WTC11 (cell line): ENCODE measurements at regions not wholly inside any gene's neighbourhood (a gene's known extent, or its start where the extent isn't known, plus 50 kb on each side); places are given as distances from the start of the nearest gene placed in this dataset.
A peak's percentile ranks its signal among the peaks of the same experiment; 100 is the strongest.

Experiments used
- ATAC-seq: fragments of 200-7000 bp; cut with Tn5 transposase; 2 replicates; pipeline ENCODE4 v1.10.0; 2021; ENCODE audit warnings: mild to moderate bottlenecking, moderate library complexity
- CTCF ChIA-PET: fragments of 300-600 bp; sonication (Branson Sonifier 250); formaldehyde crosslinking; loops from one replicate; lab custom pipeline; 2021; ENCODE audit warnings: antibody characterized with exemption; lab: Charles Lee
- POLR2A ChIA-PET: fragments of 350-600 bp; sonication (Branson Sonifier 250); formaldehyde crosslinking; loops from one replicate; lab custom pipeline; 2021; ENCODE audit warnings: antibody characterized with exemption; lab: Charles Lee
- DNase-seq: peaks from one replicate; pipeline ENCODE4 v3.0.0; 2021; ENCODE audit warnings: low spot score
- H3K27ac Mint-ChIP-seq: 2 replicates; pipeline ENCODE4 v1.8.0; 2021; ENCODE audit warnings: mixed read lengths
- H3K27me3 Mint-ChIP-seq: 2 replicates; pipeline ENCODE4 v1.8.0; 2021; ENCODE audit warnings: low read depth, mild to moderate bottlenecking, moderate library complexity, mixed read lengths
- H3K36me3 Mint-ChIP-seq: 2 replicates; pipeline ENCODE4 v1.8.0; 2021; ENCODE audit warnings: mixed read lengths
- H3K4me1 Mint-ChIP-seq: 2 replicates; pipeline ENCODE4 v1.8.0; 2022; ENCODE audit warnings: mixed read lengths
- H3K4me3 Mint-ChIP-seq: 2 replicates; pipeline ENCODE4 v1.8.0; 2021; ENCODE audit warnings: mild to moderate bottlenecking, moderate library complexity, mixed read lengths
- H3K9me3 Mint-ChIP-seq: 2 replicates; pipeline ENCODE4 v1.8.0; 2021; ENCODE audit warnings: mixed read lengths
- ATF1 ChIP-seq: sonication (generic); formaldehyde crosslinking; IDR thresholded peaks from 2 replicates; pipeline ENCODE4 v1.8.1; 2023; ENCODE audit warnings: mild to moderate bottlenecking, moderate library complexity, missing genetic modification reagents
- CBFB ChIP-seq: sonication (generic); formaldehyde crosslinking; IDR thresholded peaks from 2 replicates; pipeline ENCODE4 v1.8.1; 2022; ENCODE audit warnings: mild to moderate bottlenecking, low read depth, missing genetic modification reagents
- EMX1 ChIP-seq: fragments of 250-450 bp; sonication (Bioruptor Pico); IDR thresholded peaks from 2 replicates; pipeline ENCODE4 v1.8.0; 2021; ENCODE audit warnings: mild to moderate bottlenecking
- NR1H2 ChIP-seq: sonication (generic); formaldehyde crosslinking; IDR thresholded peaks from 2 replicates; pipeline ENCODE4 v1.9.0; 2021; ENCODE audit warnings: mild to moderate bottlenecking, moderate library complexity, missing genetic modification reagents
- PRRX2 ChIP-seq: fragments of 250-450 bp; sonication (Bioruptor Pico); IDR thresholded peaks from 2 replicates; pipeline ENCODE4 v1.8.0; 2021; ENCODE audit warnings: mild to moderate bottlenecking
- SMAD3 ChIP-seq: sonication (generic); formaldehyde crosslinking; IDR thresholded peaks from 2 replicates; pipeline ENCODE4 v1.8.0; 2022; ENCODE audit warnings: missing genetic modification reagents, mild to moderate bottlenecking, borderline replicate concordance
- SMAD4 ChIP-seq: sonication (generic); formaldehyde crosslinking; IDR thresholded peaks from 2 replicates; pipeline ENCODE4 v1.8.0; 2022; ENCODE audit warnings: mild to moderate bottlenecking, missing genetic modification reagents
- ZNF138 ChIP-seq: sonication (generic); formaldehyde crosslinking; conservative IDR thresholded peaks from 2 replicates; pipeline ENCODE4 v1.8.1; 2022; ENCODE audit warnings: mild to moderate bottlenecking, moderate library complexity, missing genetic modification reagents
- TF ChIP-seq, protein P1 (sequence below): sonication (generic); formaldehyde crosslinking; IDR thresholded peaks from 2 replicates; pipeline ENCODE4 v1.8.1; 2023; ENCODE audit warnings: mild to moderate bottlenecking, missing genetic modification reagents, borderline replicate concordance
- TF ChIP-seq, protein P2 (sequence below): fragments of 250-450 bp; sonication (Bioruptor Pico); conservative IDR thresholded peaks from 2 replicates; pipeline ENCODE4 v1.9.0; 2021; ENCODE audit warnings: mild to moderate bottlenecking
- TF ChIP-seq, protein P3 (sequence below): sonication (generic); formaldehyde crosslinking; IDR thresholded peaks from 2 replicates; pipeline ENCODE4 v1.8.1; 2023; ENCODE audit warnings: mild to moderate bottlenecking, missing genetic modification reagents, moderate library complexity
- TF ChIP-seq, protein P4 (sequence below): sonication (generic); formaldehyde crosslinking; IDR thresholded peaks from 2 replicates; pipeline ENCODE4 v1.8.1; 2022; ENCODE audit warnings: missing genetic modification reagents, borderline replicate concordance
- TF ChIP-seq, protein P5 (sequence below): sonication (generic); formaldehyde crosslinking; IDR thresholded peaks from 2 replicates; pipeline ENCODE4 v1.8.0; 2023; ENCODE audit warnings: mild to moderate bottlenecking, missing genetic modification reagents
- TF ChIP-seq, protein P6 (sequence below): sonication (generic); formaldehyde crosslinking; conservative IDR thresholded peaks from 2 replicates; pipeline ENCODE4 v1.8.1; 2022; ENCODE audit warnings: mild to moderate bottlenecking, missing genetic modification reagents
- TF ChIP-seq, protein P7 (sequence below): fragments of 200-600 bp; IDR thresholded peaks from 2 replicates; pipeline ENCODE4 v1.8.0; 2022; ENCODE audit warnings: antibody characterized with exemption

DNA sequence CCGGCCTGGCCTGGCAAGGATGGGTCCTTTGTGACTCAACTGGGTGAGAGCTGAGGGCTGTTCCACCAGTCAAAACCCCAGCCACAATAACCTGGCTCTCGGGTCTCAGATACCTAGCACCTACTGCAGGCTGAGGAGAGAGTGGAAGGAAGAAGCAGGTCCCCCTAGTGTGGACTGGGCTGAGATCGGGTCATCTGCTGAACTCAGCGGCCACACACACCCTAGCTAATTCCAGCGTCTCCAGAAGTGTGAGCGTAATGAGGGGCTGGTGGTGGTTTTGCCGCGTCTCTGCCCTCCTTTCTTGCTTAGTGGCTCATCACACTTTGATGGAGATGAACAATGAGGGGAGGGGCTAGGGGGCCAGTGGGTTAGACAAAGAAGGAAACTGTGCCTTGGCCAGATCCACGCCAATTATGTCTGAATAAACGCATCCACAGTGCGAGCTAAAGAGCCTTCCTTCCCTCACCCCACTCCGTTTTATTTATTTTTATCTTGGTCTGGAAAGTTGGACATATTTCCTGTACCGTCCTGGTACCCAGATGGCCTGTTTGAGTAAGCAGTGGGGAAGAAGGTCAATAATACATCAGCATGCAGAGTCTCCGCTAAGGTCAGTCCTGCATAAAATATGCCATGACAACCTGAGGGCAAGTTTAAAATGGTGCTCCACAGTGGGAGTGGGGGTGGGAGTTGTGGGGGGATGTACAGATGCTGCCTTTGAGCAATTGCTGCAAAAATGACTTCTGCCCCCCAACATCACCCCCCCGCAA is 370.0 kb downstream of the WDR72 start (continued):
- TF ChIP-seq, protein P1, sequence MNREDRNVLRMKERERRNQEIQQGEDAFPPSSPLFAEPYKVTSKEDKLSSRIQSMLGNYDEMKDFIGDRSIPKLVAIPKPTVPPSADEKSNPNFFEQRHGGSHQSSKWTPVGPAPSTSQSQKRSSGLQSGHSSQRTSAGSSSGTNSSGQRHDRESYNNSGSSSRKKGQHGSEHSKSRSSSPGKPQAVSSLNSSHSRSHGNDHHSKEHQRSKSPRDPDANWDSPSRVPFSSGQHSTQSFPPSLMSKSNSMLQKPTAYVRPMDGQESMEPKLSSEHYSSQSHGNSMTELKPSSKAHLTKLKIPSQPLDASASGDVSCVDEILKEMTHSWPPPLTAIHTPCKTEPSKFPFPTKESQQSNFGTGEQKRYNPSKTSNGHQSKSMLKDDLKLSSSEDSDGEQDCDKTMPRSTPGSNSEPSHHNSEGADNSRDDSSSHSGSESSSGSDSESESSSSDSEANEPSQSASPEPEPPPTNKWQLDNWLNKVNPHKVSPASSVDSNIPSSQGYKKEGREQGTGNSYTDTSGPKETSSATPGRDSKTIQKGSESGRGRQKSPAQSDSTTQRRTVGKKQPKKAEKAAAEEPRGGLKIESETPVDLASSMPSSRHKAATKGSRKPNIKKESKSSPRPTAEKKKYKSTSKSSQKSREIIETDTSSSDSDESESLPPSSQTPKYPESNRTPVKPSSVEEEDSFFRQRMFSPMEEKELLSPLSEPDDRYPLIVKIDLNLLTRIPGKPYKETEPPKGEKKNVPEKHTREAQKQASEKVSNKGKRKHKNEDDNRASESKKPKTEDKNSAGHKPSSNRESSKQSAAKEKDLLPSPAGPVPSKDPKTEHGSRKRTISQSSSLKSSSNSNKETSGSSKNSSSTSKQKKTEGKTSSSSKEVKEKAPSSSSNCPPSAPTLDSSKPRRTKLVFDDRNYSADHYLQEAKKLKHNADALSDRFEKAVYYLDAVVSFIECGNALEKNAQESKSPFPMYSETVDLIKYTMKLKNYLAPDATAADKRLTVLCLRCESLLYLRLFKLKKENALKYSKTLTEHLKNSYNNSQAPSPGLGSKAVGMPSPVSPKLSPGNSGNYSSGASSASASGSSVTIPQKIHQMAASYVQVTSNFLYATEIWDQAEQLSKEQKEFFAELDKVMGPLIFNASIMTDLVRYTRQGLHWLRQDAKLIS (CRISPR knock-in tag): no peak
- no peak for TF ChIP-seq ATF1 (CRISPR knock-in tag)
- TF ChIP-seq SMAD4 (CRISPR knock-in tag): no peak
- TF ChIP-seq NR1H2 (CRISPR knock-in tag): no peak
- TF ChIP-seq, protein P2, sequence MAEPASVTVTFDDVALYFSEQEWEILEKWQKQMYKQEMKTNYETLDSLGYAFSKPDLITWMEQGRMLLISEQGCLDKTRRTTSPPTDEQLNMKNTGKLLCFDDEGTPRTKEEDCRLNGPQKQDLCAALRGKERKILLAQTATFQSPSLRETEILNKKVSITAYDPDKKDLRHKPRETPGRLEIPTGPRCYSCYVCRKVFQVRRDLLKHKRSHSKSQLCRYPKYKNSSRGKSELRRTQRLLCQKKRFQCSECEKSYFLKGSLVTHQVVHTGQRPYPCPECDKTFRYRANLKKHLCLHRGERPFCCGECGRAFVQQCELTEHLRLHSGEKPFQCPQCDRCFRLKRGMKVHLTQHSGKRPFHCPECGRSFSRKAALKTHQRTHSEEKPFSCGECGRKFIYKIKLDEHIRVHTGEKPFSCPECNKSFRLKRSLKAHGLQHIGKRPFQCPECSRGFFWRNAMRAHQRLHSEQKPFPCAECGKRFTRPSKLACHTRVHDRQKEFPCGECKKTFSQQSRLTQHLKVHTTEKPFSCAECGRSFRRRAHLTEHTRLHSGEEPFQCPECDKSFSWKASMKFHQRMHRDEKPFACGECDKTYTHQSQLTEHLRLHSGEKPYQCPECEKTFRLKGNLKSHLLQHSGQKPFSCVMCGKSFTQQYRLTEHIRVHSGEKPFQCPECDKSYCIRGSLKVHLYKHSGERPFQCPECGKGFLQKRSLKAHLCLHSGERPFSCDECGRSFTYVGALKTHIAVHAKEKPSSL (CRISPR knock-in tag): no peak
- TF ChIP-seq CBFB (CRISPR knock-in tag): no peak
- TF ChIP-seq EMX1: no peak
- TF ChIP-seq, protein P3, sequence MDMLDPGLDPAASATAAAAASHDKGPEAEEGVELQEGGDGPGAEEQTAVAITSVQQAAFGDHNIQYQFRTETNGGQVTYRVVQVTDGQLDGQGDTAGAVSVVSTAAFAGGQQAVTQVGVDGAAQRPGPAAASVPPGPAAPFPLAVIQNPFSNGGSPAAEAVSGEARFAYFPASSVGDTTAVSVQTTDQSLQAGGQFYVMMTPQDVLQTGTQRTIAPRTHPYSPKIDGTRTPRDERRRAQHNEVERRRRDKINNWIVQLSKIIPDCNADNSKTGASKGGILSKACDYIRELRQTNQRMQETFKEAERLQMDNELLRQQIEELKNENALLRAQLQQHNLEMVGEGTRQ: no peak
- TF ChIP-seq PRRX2 (CRISPR knock-in tag): no peak
- TF ChIP-seq, protein P4, sequence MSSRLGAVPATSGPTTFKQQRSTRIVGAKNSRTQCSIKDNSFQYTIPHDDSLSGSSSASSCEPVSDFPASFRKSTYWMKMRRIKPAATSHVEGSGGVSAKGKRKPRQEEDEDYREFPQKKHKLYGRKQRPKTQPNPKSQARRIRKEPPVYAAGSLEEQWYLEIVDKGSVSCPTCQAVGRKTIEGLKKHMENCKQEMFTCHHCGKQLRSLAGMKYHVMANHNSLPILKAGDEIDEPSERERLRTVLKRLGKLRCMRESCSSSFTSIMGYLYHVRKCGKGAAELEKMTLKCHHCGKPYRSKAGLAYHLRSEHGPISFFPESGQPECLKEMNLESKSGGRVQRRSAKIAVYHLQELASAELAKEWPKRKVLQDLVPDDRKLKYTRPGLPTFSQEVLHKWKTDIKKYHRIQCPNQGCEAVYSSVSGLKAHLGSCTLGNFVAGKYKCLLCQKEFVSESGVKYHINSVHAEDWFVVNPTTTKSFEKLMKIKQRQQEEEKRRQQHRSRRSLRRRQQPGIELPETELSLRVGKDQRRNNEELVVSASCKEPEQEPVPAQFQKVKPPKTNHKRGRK (CRISPR knock-in tag): no peak
- no peak for TF ChIP-seq ZNF138

DNA sequence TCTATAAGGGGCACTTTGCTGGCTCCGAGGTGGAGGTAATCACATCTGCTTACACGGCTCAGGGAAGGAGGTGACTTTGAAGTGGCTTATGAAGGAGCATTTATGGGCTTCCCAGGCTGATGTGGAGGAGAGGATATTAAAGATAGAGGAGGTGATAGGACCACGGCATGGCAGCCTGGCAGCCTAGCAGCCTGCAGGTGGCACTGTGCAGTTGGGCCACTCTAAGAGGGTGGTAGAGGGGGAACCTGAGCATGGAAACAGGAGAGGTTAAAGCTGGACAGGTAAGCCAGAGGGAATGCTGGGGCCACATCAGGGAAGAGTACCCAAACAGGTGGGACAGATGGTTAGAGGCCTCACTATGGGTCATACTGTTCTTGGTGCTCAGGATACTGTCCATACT is 375.0 kb downstream of the WDR72 start:
- TF ChIP-seq, protein P5, sequence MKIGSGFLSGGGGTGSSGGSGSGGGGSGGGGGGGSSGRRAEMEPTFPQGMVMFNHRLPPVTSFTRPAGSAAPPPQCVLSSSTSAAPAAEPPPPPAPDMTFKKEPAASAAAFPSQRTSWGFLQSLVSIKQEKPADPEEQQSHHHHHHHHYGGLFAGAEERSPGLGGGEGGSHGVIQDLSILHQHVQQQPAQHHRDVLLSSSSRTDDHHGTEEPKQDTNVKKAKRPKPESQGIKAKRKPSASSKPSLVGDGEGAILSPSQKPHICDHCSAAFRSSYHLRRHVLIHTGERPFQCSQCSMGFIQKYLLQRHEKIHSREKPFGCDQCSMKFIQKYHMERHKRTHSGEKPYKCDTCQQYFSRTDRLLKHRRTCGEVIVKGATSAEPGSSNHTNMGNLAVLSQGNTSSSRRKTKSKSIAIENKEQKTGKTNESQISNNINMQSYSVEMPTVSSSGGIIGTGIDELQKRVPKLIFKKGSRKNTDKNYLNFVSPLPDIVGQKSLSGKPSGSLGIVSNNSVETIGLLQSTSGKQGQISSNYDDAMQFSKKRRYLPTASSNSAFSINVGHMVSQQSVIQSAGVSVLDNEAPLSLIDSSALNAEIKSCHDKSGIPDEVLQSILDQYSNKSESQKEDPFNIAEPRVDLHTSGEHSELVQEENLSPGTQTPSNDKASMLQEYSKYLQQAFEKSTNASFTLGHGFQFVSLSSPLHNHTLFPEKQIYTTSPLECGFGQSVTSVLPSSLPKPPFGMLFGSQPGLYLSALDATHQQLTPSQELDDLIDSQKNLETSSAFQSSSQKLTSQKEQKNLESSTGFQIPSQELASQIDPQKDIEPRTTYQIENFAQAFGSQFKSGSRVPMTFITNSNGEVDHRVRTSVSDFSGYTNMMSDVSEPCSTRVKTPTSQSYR (CRISPR knock-in tag): no peak
- TF ChIP-seq SMAD3 (CRISPR knock-in tag) (no peak), SMAD4 (CRISPR knock-in tag) (no peak)
- TF ChIP-seq, protein P6, sequence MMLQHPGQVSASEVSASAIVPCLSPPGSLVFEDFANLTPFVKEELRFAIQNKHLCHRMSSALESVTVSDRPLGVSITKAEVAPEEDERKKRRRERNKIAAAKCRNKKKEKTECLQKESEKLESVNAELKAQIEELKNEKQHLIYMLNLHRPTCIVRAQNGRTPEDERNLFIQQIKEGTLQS: no peak
- TF ChIP-seq, protein P7, sequence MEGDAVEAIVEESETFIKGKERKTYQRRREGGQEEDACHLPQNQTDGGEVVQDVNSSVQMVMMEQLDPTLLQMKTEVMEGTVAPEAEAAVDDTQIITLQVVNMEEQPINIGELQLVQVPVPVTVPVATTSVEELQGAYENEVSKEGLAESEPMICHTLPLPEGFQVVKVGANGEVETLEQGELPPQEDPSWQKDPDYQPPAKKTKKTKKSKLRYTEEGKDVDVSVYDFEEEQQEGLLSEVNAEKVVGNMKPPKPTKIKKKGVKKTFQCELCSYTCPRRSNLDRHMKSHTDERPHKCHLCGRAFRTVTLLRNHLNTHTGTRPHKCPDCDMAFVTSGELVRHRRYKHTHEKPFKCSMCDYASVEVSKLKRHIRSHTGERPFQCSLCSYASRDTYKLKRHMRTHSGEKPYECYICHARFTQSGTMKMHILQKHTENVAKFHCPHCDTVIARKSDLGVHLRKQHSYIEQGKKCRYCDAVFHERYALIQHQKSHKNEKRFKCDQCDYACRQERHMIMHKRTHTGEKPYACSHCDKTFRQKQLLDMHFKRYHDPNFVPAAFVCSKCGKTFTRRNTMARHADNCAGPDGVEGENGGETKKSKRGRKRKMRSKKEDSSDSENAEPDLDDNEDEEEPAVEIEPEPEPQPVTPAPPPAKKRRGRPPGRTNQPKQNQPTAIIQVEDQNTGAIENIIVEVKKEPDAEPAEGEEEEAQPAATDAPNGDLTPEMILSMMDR: peak; percentile 26; the same call in 1 of the 2 replicates
- ChIA-PET CTCF (interaction anchor here (0.6 to 0.8 kb wide), 4 partner anchors 11 to 790 kb away, joined by 3 to 4 read pairs (median 4); no protein-coding TSS in a partner anchor), POLR2A (no interaction called here)
- H3K4me3 Mint-ChIP-seq: no peak overlapping the region
- H3K27me3 Mint-ChIP-seq: no peaks in the 10 kb centered on the region
- peak; percentile 95 for ATAC-seq
- H3K36me3 Mint-ChIP-seq: no peaks in the 10 kb centered on the region
- H3K9me3 Mint-ChIP-seq: no peaks in the 10 kb centered on the region
- H3K4me1 Mint-ChIP-seq: peaks cover under 1% of the 10 kb centered on the region; the same call in 1 of the 2 replicates
- no peak overlapping the region for H3K27ac Mint-ChIP-seq
- peak; percentile 54 for DNase-seq
